IMR-90 (cell line): ENCODE measurements at regions not wholly inside any gene's neighbourhood (a gene's known extent, or its start where the extent isn't known, plus 50 kb on each side); places are given as distances from the start of the nearest gene placed in this dataset.

Experiments
- ATAC-seq: fragments of 200-7000 bp; cut with Tn5 transposase; 2 replicates; pipeline ENCODE4 v1.9.1; 2020; ENCODE audit warnings: low read depth, mild to moderate bottlenecking, moderate library complexity
- BruUV-seq: library from RNA; stranded (reverse); fragments of 400-500 nt; replicated peaks from 2 replicates; lab custom pipeline; 2021; lab: Mats Ljungman, UMichigan
- CTCF ChIA-PET: fragments of 300-600 bp; formaldehyde crosslinking; extraction: SDS; loops from one replicate; lab custom pipeline; 2021; ENCODE audit warnings: antibody characterized with exemption; lab: Yijun Ruan, JAX
- POLR2A ChIA-PET: fragments of 300-600 bp; sonication (Branson Sonifier 250); formaldehyde crosslinking; loops from one replicate; lab custom pipeline; 2022; ENCODE audit warnings: antibody characterized with exemption; ENCODE audit not compliant: unreplicated experiment; lab: Charles Lee
- DNase-seq: peaks from one replicate; pipeline ENCODE4 v3.0.0; 2013
- H2AFZ ChIP-seq: replicated peaks from 2 replicates; pipeline ENCODE3; 2013; ENCODE audit warnings: low read length, mild to moderate bottlenecking; ENCODE audit not compliant: poor library complexity
- H2AK5ac ChIP-seq: 2 replicates; pipeline ENCODE4 v1.6.1; 2013; ENCODE audit warnings: low read depth, low read length, inconsistent platforms
- H2AK9ac ChIP-seq: replicated peaks from 2 replicates; pipeline ENCODE3; 2013; ENCODE audit warnings: mild to moderate bottlenecking, low read depth, low read length, moderate library complexity; ENCODE audit not compliant: poor library complexity
- H2BK120ac ChIP-seq: 2 replicates; pipeline ENCODE4 v1.6.1; 2013; ENCODE audit warnings: low read depth, low read length, inconsistent platforms
- H2BK15ac ChIP-seq: 3 replicates; pipeline ENCODE4 v1.6.1; 2013; ENCODE audit warnings: low read depth, low read length, inconsistent platforms
- H2BK20ac ChIP-seq: 2 replicates; pipeline ENCODE4 v1.6.1; 2013; ENCODE audit warnings: low read depth, mild to moderate bottlenecking, inconsistent platforms, low read length, moderate library complexity
- H2BK5ac ChIP-seq: 2 replicates; pipeline ENCODE4 v1.6.1; 2013; ENCODE audit warnings: mild to moderate bottlenecking, low read depth, low read length, inconsistent platforms; ENCODE audit not compliant: poor library complexity, severe bottlenecking
- H3K14ac ChIP-seq: replicated peaks from 2 replicates; pipeline ENCODE4 v1.6.1; 2013; ENCODE audit warnings: low read depth, low read length, inconsistent platforms
- H3K18ac ChIP-seq: 2 replicates; pipeline ENCODE4 v1.6.1; 2013; ENCODE audit warnings: low read depth, low read length, control low read depth
- H3K23ac ChIP-seq: 2 replicates; pipeline ENCODE4 v1.6.1; 2013; ENCODE audit warnings: low read depth, low read length, inconsistent platforms
- H3K27ac ChIP-seq: 2 replicates; pipeline ENCODE4 v1.5.1; 2013; ENCODE audit warnings: mild to moderate bottlenecking, control low read depth, low read length; ENCODE audit not compliant: insufficient read depth
- H3K27me3 ChIP-seq: 2 replicates; pipeline ENCODE4 v1.6.1; 2013; ENCODE audit warnings: low read length; ENCODE audit not compliant: control insufficient read depth, insufficient read depth
- H3K36me3 ChIP-seq: 2 replicates; pipeline ENCODE4 v1.6.1; 2013; ENCODE audit warnings: low read length, mixed read lengths; ENCODE audit not compliant: control insufficient read depth, insufficient read depth
- H3K4ac ChIP-seq: 2 replicates; pipeline ENCODE4 v1.6.1; 2013; ENCODE audit warnings: low read depth, low read length, inconsistent platforms
- H3K4me1 ChIP-seq: 2 replicates; pipeline ENCODE4 v1.6.1; 2013; ENCODE audit warnings: low read length, mixed read lengths; ENCODE audit not compliant: control insufficient read depth, insufficient read depth
- H3K4me2 ChIP-seq: 2 replicates; pipeline ENCODE4 v1.6.1; 2013; ENCODE audit warnings: low read depth, mild to moderate bottlenecking, control low read depth, low read length, moderate library complexity
- H3K4me3 ChIP-seq: 2 replicates; pipeline ENCODE4 v1.5.1; 2013; ENCODE audit warnings: low read depth, mild to moderate bottlenecking, control low read depth, low read length, moderate library complexity; ENCODE audit not compliant: insufficient read depth
- H3K56ac ChIP-seq: 2 replicates; pipeline ENCODE4 v1.6.1; 2013; ENCODE audit warnings: low read length, inconsistent platforms; ENCODE audit not compliant: insufficient read depth; ENCODE audit errors: extremely low read depth
- H3K79me1 ChIP-seq, 2 experiments: 2 replicates each; pipeline ENCODE4 v1.6.1; 2013; ENCODE audit warnings: low read length in 2 of 2, inconsistent platforms in 1 of 2, low read depth in 1 of 2
- H3K9ac ChIP-seq: 2 replicates; pipeline ENCODE4 v1.6.1; 2013; ENCODE audit warnings: low read depth, low read length, control low read depth
- H3K9me1 ChIP-seq: 2 replicates; pipeline ENCODE4 v1.6.1; 2013; ENCODE audit warnings: low read length, inconsistent platforms; ENCODE audit not compliant: insufficient read depth
- H3K9me3 ChIP-seq: 2 replicates; pipeline ENCODE4 v1.6.1; 2013; ENCODE audit warnings: low read length; ENCODE audit not compliant: control insufficient read depth, insufficient read depth
- H4K20me1 ChIP-seq: 2 replicates; pipeline ENCODE4 v1.6.1; 2013; ENCODE audit warnings: low read length, inconsistent platforms; ENCODE audit not compliant: insufficient read depth
- H4K5ac ChIP-seq: 2 replicates; pipeline ENCODE4 v1.6.1; 2013; ENCODE audit warnings: mild to moderate bottlenecking, low read depth, low read length, control low read depth
- H4K8ac ChIP-seq, 2 experiments: 2 replicates each; pipeline ENCODE4 v1.6.1; 2013; ENCODE audit warnings: low read depth in 2 of 2, low read length in 2 of 2, control low read depth in 1 of 2, inconsistent platforms in 1 of 2
- H4K91ac ChIP-seq: 2 replicates; pipeline ENCODE4 v1.6.1; 2013; ENCODE audit warnings: low read depth, low read length, inconsistent platforms; ENCODE audit not compliant: insufficient read depth
- CEBPB ChIP-seq: IDR thresholded peaks from 2 replicates; pipeline ENCODE4 v1.6.1; 2012; ENCODE audit warnings: low read depth, low read length, improper control_type of control experiment
- FOS ChIP-seq: fragments of 150-350 bp; IDR thresholded peaks from 2 replicates; pipeline ENCODE4 v1.6.1; 2016; ENCODE audit warnings: low read depth, low read length
- NFE2L2 ChIP-seq: fragments of 150-350 bp; IDR thresholded peaks from 2 replicates; pipeline ENCODE4 v1.6.1; 2016; ENCODE audit warnings: low read depth, mild to moderate bottlenecking, low read length
- POLR2A ChIP-seq: IDR thresholded peaks from 2 replicates; pipeline ENCODE4 v1.6.1; 2012; ENCODE audit warnings: mild to moderate bottlenecking, low read depth, low read length
- RCOR1 ChIP-seq: IDR thresholded peaks from 2 replicates; pipeline ENCODE4 v1.6.1; 2012; ENCODE audit warnings: mild to moderate bottlenecking, low read length, improper control_type of control experiment; ENCODE audit not compliant: insufficient replicate concordance
- RFX5 ChIP-seq: IDR thresholded peaks from 2 replicates; pipeline ENCODE4 v1.8.0; 2012; ENCODE audit warnings: low read depth, mild to moderate bottlenecking, low read length, moderate library complexity
- WGBS, 2 experiments: methylation state at CpG; one replicate each; pipeline versions ENCODE4 v1.1.5 to v1.1.7; 2013; ENCODE audit warnings: missing lambda C conversion rate in 2 of 2; ENCODE audit not compliant: insufficient read length in 1 of 2; ENCODE audit errors: extremely low coverage in 2 of 2; 5-methylcytosine and 5-hydroxymethylcytosine counted together
- dilution Hi-C: fragments of 300-500 bp; cut with HindIII; formaldehyde crosslinking; loops from one replicate; pipeline ENCODE4 v1.14.3; 2018; ENCODE audit warnings: low sequenced_read_pairs; ENCODE audit not compliant: unreplicated experiment
- in situ Hi-C: fragments of 300-500 bp; cut with MboI; formaldehyde crosslinking; loops from 3 replicates; pipeline ENCODE4 v1.14.3; 2019; ENCODE audit warnings: low sequenced_read_pairs, inconsistent platforms, mixed read lengths
- intact Hi-C: fragments of 100-400 bp; cut with micrococcal nuclease; formaldehyde crosslinking; loops from 2 replicates; pipeline ENCODE4 v1.10.0; 2022

DNA sequence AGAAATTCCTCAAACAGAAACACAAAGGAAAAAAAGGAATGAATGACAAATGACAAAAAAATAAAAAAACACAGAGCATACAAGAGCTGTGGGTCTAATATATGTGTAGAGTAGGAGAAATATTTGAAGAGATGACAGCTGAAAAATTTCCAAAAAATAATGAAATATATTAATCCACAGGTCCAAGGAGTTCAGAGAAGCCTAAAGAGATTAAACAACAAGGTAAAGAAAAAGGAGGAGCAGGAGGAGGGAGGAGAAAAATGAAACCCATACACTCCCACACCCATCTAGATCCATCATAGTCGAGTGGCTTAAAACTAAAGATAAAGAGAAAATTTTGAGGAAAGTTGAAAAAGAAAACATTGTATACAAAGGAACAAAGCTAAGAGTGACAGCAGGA lies 182.4 kb upstream of the MAP3K1 start:
- ChIA-PET CTCF (interaction anchor here (0.6 to 1.1 kb wide), 2 partner anchors 10 to 234 kb away, joined by 3 to 4 read pairs; no protein-coding TSS in a partner anchor), POLR2A (no interaction called here)
- ATAC-seq (no peak), DNase-seq (no peak)
- no peak overlapping the region for H3K9ac ChIP-seq
- no peak overlapping the region for H3K18ac ChIP-seq
- no peak overlapping the region for H3K4me2 ChIP-seq
- H3K4me1 ChIP-seq: peaks cover 11% of the 10 kb centered on the region; the same call in 1 of the 2 replicates
- WGBS, 2 experiments: no CpG with 5 or more reads among the region's 1 CpG
- H3K27me3 ChIP-seq: no peaks in the 10 kb centered on the region
- H3K14ac ChIP-seq: no peak overlapping the region
- H3K36me3 ChIP-seq: no peaks in the 10 kb centered on the region
- no peak overlapping the region for H2BK5ac ChIP-seq
- no peak for TF ChIP-seq FOS
- no peak for TF ChIP-seq CEBPB
- no peak for TF ChIP-seq NFE2L2
- no peak for TF ChIP-seq RFX5
- no peak for TF ChIP-seq RCOR1
- TF ChIP-seq POLR2A: no peak
- in situ Hi-C loops: no loop called here
- H4K5ac ChIP-seq: no peak overlapping the region
- H3K79me1 ChIP-seq: no peaks in the 10 kb centered on the region
- intact Hi-C loops: no loop called here
- no peak overlapping the region for H4K8ac ChIP-seq
- no peak overlapping the region for H3K4me3 ChIP-seq
- 0 out of 2 replicates have a peak overlapping the region, but pooled peaks have one; percentile 11 for H3K56ac ChIP-seq
- no peaks in the 10 kb centered on the region; the same call in 1 of the 2 replicates for H3K9me3 ChIP-seq
- no peak overlapping the region for H2AK9ac ChIP-seq
- no peak overlapping the region for H2BK15ac ChIP-seq
- peaks cover 2% of the 10 kb centered on the region; the same call in 1 of the 2 replicates for H3K9me1 ChIP-seq
- H3K27ac ChIP-seq: no peak overlapping the region
- H4K91ac ChIP-seq: no peak overlapping the region
- no peak overlapping the region for H3K4ac ChIP-seq
- BruUV-seq: no TSS peak
- H3K23ac ChIP-seq: no peak overlapping the region
- no peaks in the 10 kb centered on the region for H4K20me1 ChIP-seq
- dilution Hi-C loops: no loop called here
- no peak overlapping the region for H2AFZ ChIP-seq
- no peak overlapping the region for H2BK20ac ChIP-seq
- no peak overlapping the region for H2AK5ac ChIP-seq
- H2BK120ac ChIP-seq: no peak overlapping the region
